GM18868 (cell line): ENCODE measurements at regions not wholly inside any gene's neighbourhood (a gene's known extent, or its start where the extent isn't known, plus 50 kb on each side); places are given as distances from the start of the nearest gene placed in this dataset.

Experiments
- ATAC-seq: cut with Tn5 transposase; IDR thresholded peaks from one replicate; pipeline ENCODE4 v1.9.1; 2021; ENCODE audit warnings: mild to moderate bottlenecking, moderate library complexity; ENCODE audit not compliant: unreplicated experiment

- no peak for ATAC-seq
Observed at GRCh38 chr6:147852772-147853171, 344.3 kb downstream of the SAMD5 start.

- ATAC-seq: no peak
Observed at GRCh38 chr6:147853574-147853973, 345.1 kb downstream of the SAMD5 start.

GRCh38 chr6:147855803-147856482 is 347.5 kb downstream of the SAMD5 start:
- ATAC-seq: no peak

- no peak for ATAC-seq
Observed at GRCh38 chr6:147856687-147857086, 348.2 kb downstream of the SAMD5 start.

GRCh38 chr6:147858421-147858820 is 349.9 kb downstream of the SAMD5 start:
- no peak for ATAC-seq

GRCh38 chr6:147859071-147859470 is 350.6 kb downstream of the SAMD5 start:
- no peak for ATAC-seq

- no peak for ATAC-seq
Observed at GRCh38 chr6:147861696-147862095, 353.2 kb downstream of the SAMD5 start.

- no peak for ATAC-seq
Observed at GRCh38 chr6:147867433-147868226, 359.1 kb downstream of the SAMD5 start.

GRCh38 chr6:147868427-147869190 is 360.1 kb downstream of the SAMD5 start:
- ATAC-seq: no peak

- no peak for ATAC-seq
Observed at GRCh38 chr6:147869201-147869600, 360.7 kb downstream of the SAMD5 start.

GRCh38 chr6:147869869-147870268 is 361.4 kb downstream of the SAMD5 start:
- no peak for ATAC-seq

GRCh38 chr6:147870506-147871110 is 362.1 kb downstream of the SAMD5 start:
- ATAC-seq: no peak

GRCh38 chr6:147872002-147872401 is 363.5 kb downstream of the SAMD5 start:
- no peak for ATAC-seq

GRCh38 chr6:147873816-147874215 is 365.3 kb downstream of the SAMD5 start:
- ATAC-seq: no peak

- no peak for ATAC-seq
Observed at GRCh38 chr6:147874322-147874721, 365.8 kb downstream of the SAMD5 start.

- no peak for ATAC-seq
Observed at GRCh38 chr6:147879031-147879580, 370.6 kb downstream of the SAMD5 start.

GRCh38 chr6:147881432-147881831 is 372.9 kb downstream of the SAMD5 start:
- no peak for ATAC-seq

GRCh38 chr6:147888374-147888773 is 379.9 kb downstream of the SAMD5 start:
- no peak for ATAC-seq

- ATAC-seq: no peak
Observed at GRCh38 chr6:147891671-147892070, 383.2 kb downstream of the SAMD5 start.

- no peak for ATAC-seq
Observed at GRCh38 chr6:147892476-147892875, 384.0 kb downstream of the SAMD5 start.

GRCh38 chr6:147895272-147895671 is 386.8 kb downstream of the SAMD5 start:
- ATAC-seq: no peak
